NB4 (cell line): ENCODE measurements at regions not wholly inside any gene's neighbourhood (a gene's known extent, or its start where the extent isn't known, plus 50 kb on each side); places are given as distances from the start of the nearest gene placed in this dataset.

ENCODE experiments used
- DNase-seq: peaks from one replicate; pipeline ENCODE4 v3.0.0; 2010; ENCODE audit warnings: low read depth
- H3K4me3 ChIP-seq: one replicate; pipeline ENCODE4 v1.5.1; 2011; ENCODE audit warnings: mild to moderate bottlenecking, low read depth, low read length, moderate library complexity
- MYC ChIP-seq: IDR thresholded peaks from 2 replicates; pipeline ENCODE4 v1.6.1; 2011; ENCODE audit warnings: low read depth, low read length
- POLR2A ChIP-seq: IDR thresholded peaks from 2 replicates; pipeline ENCODE4 v1.6.1; 2011; ENCODE audit warnings: mild to moderate bottlenecking; ENCODE audit not compliant: insufficient read length; ENCODE audit errors: extremely low read depth
- TF ChIP-seq, protein P1 (sequence below): IDR thresholded peaks from 2 replicates; pipeline ENCODE4 v1.6.1; 2011; ENCODE audit warnings: low read depth, low read length
- TF ChIP-seq, protein P2 (sequence below): IDR thresholded peaks from one replicate; pipeline ENCODE4 v1.5.1; 2012; ENCODE audit warnings: low read depth, low read length

DNA sequence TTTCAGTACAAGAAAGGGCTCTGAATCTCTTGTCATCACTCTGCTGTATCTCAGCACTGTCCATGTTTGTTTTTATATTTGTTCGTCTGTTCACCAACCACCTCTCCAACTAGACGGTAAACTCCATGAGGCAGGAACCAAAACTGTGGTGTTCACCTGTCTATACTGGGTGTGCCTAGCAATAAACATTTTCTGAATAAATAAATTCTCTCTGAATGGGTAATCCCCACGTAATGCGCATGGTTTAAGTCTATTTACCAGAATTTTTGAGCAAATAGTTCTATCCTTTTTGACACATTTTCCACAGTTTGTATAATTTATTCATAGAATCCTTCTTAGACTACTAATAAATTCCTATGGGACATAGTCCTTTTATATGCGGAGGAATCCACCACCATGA, 400.6 kb upstream of the CFAP20DC start:
- DNase-seq = no peak
- TF ChIP-seq, protein P1, sequence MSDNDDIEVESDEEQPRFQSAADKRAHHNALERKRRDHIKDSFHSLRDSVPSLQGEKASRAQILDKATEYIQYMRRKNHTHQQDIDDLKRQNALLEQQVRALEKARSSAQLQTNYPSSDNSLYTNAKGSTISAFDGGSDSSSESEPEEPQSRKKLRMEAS = no peak
- TF ChIP-seq MYC = no peak
- TF ChIP-seq, protein P2, sequence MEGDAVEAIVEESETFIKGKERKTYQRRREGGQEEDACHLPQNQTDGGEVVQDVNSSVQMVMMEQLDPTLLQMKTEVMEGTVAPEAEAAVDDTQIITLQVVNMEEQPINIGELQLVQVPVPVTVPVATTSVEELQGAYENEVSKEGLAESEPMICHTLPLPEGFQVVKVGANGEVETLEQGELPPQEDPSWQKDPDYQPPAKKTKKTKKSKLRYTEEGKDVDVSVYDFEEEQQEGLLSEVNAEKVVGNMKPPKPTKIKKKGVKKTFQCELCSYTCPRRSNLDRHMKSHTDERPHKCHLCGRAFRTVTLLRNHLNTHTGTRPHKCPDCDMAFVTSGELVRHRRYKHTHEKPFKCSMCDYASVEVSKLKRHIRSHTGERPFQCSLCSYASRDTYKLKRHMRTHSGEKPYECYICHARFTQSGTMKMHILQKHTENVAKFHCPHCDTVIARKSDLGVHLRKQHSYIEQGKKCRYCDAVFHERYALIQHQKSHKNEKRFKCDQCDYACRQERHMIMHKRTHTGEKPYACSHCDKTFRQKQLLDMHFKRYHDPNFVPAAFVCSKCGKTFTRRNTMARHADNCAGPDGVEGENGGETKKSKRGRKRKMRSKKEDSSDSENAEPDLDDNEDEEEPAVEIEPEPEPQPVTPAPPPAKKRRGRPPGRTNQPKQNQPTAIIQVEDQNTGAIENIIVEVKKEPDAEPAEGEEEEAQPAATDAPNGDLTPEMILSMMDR = no peak
- no peak for TF ChIP-seq POLR2A
- no peak overlapping the region for H3K4me3 ChIP-seq

DNA sequence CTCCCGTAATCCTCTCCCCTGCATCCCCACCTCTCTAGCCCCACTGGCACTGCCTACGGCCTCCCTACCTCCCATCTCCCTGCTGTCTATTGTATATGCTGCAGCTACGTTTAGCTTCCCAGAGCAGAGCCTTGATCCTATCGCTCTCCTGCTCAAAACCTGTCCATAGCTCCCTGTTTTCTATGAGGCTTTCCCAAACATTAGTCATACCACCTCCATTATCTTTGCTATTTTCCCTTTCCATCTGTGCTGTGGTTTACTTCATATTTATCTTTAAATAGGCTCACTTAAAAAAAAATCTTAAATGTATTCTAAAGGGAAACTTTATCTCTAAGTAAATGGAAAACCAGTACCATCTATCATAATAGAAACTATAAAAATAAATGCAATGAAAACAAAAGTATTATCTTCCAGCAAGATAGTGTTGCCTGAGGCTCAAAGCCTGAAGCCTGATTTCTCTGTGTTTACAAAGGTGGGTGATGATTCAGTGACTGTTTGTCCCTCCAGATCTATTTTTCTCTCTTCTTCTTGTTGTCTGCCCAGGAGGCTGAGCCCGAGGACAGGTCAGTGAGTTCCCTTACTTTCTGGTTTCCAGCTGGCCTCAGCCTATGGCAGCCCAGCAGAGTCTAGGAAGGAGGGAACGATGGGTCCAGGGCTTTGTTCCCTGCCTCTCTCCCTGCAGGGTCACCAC, 397.1 kb upstream of the CFAP20DC start:
- H3K4me3 ChIP-seq = no peak overlapping the region
- no peak for TF ChIP-seq MYC
- TF ChIP-seq POLR2A = no peak
- TF ChIP-seq, protein P1 = no peak
- TF ChIP-seq, protein P2 = no peak
- no peak for DNase-seq

DNA sequence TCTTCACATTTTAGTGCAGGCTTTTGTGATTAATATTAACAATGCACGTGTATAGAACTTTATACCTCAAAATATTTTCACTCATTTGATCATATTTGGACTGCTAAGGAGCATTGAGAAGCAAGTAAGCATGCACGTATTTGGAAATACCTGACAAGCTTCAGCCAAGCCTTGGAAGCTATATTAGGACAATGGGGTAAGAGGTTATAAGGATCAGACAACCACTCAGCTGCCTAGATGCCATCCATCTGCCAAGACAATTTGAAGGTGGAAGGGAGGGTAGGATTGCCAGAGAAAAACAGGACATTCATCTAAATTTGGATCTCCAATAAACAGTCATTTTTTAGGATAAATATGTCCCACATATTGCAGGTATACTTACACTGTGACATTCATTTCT, 394.9 kb upstream of the CFAP20DC start:
- TF ChIP-seq, protein P1 = no peak
- TF ChIP-seq MYC (no peak), POLR2A (no peak)
- TF ChIP-seq, protein P2 = no peak

DNA sequence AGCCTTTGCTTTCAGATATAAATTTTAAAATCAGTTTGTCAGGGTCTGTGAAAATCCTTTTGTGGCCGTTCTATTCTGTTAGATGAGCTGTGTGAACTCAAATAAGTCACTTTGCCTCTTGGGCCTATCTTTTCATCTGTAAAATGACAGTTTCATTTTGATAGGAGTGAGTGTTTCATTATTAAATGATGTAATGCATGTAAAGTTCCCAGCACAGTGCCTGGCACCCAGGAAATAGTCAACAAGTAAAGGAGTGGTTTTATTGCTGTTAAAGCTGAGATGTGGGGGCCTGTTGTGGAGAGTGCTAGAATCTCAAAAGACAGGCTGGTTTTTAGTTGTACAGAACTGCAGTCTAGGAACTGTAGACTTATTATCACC, 394.5 kb upstream of the CFAP20DC start:
- no peak overlapping the region for H3K4me3 ChIP-seq
- no peak for DNase-seq

More for the DNA sequence above, 394.9 kb upstream of the CFAP20DC start:
- no peak for DNase-seq
- no peak overlapping the region for H3K4me3 ChIP-seq

DNA sequence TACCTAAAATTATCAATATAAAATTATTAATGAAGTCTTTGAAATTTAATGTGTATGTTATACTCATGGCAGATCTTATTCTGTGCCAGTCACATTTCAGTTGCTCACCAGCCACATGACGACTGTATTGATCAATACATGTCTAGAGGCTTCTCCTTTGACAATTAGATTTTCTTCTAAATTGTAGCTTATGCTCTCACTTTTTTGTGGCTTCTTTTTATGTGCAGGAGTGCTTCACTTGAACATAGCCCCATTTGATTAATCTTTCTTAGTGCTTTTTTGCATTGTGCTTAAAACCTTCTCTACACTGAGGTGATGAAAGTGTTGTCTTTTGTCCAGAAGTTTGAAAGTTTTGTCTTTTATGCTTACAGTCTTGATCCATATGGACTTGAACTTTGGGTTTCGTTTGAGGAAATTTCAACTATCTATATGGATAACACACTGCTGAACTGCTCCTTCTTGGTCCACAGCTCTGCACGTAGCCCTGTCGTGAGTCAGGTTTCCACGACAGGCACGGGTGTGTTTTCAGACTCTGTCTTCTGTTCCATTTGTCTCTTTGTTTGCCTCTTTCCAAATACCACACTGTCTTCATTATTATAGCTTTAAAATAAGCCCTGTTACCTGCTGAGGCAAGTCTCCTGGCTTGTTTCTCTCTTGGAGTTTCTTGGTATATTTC, 393.9 kb upstream of the CFAP20DC start:
- no peak for TF ChIP-seq MYC
- DNase-seq = no peak
- H3K4me3 ChIP-seq = no peak overlapping the region

More for the DNA sequence above, 394.5 kb upstream of the CFAP20DC start:
- TF ChIP-seq, protein P2 = no peak
- TF ChIP-seq POLR2A (no peak), MYC (no peak)
- TF ChIP-seq, protein P1 = no peak

DNA sequence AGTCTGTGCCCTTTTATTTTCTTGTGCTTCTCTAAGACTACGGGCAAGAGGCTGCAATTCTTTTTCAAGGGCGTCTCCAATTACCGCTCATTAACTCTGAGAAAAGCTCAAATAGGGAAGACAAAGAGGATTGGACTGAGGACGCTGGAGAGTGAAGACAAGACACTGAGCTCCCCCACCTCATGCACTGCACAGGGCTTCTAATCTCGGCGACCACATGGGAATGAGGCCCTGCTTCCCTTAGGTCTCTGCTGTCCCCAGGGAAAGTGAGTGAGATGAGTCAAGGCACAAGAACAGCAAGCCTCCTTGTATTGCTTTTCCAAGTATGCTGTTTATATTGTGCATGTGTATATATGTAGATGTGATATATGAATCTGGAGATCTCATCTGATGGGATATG, 392.2 kb upstream of the CFAP20DC start:
- H3K4me3 ChIP-seq = no peak overlapping the region
- TF ChIP-seq, protein P2 = no peak
- TF ChIP-seq POLR2A (no peak), MYC (no peak)
- TF ChIP-seq, protein P1 = no peak
- no peak for DNase-seq
